Prostate gland (tissue), 2 donors: ENCODE measurements at regions not wholly inside any gene's neighbourhood (a gene's known extent, or its start where the extent isn't known, plus 50 kb on each side); places are given as distances from the start of the nearest gene placed in this dataset.

Experiments
- DNase-seq: peaks from one replicate; pipeline ENCODE4 v3.0.0-alpha.2; 2019; ENCODE audit warnings: low spot score
- H3K27ac ChIP-seq, 2 donors: fragments of 200-600 bp; sonication (generic); 2 replicates each; pipeline ENCODE4 v1.5.1; 2017 to 2019
- H3K27me3 ChIP-seq: fragments of 200-600 bp; sonication (generic); replicated peaks from 2 replicates; pipeline ENCODE4 v1.5.1; 2019; ENCODE audit not compliant: insufficient read depth
- H3K36me3 ChIP-seq, 2 donors: fragments of 200-600 bp; sonication (generic); 1 replicate in 1 of 2; 2 replicates in 1 of 2; pipeline versions ENCODE4 v1.5.1 to v1.8.1; 2017 to 2019
- H3K4me1 ChIP-seq: fragments of 200-600 bp; sonication (generic); replicated peaks from 2 replicates; pipeline ENCODE4 v1.5.1; 2019
- H3K4me3 ChIP-seq, 2 donors: fragments of 200-600 bp; sonication (generic); 2 replicates each; pipeline ENCODE4 v1.5.1; 2017 to 2019
- H3K9me3 ChIP-seq: fragments of 200-600 bp; sonication (generic); 2 replicates; pipeline ENCODE4 v1.5.1; 2017
- POLR2A ChIP-seq: fragments of 450-650 bp; IDR thresholded peaks from one replicate; pipeline ENCODE4 v1.6.1; 2016; ENCODE audit warnings: antibody characterized with exemption, mild to moderate bottlenecking
- POLR2AphosphoS5 ChIP-seq: sonication (generic); formaldehyde crosslinking; IDR thresholded peaks from one replicate; pipeline ENCODE4 v1.6.1; 2017; ENCODE audit warnings: antibody characterized with exemption
- WGBS: methylation state at CpG from one replicate; pipeline ENCODE4 v1.1.5; 2018; 5-methylcytosine and 5-hydroxymethylcytosine counted together
- intact Hi-C: fragments of 100-400 bp; cut with DNase I; formaldehyde crosslinking; loops from one replicate; pipeline ENCODE4 v1.14.2; 2022
- TF ChIP-seq, protein P1 (sequence below), 4 experiments: fragments of 200-600 bp in 2 of 4; fragments of 450-650 bp in 2 of 4; sonication (generic) in 2 of 4; IDR thresholded peaks; 1 replicate in 3 of 4; 2 replicates in 1 of 4; pipeline ENCODE4 v1.5.1; 2016 to 2019; ENCODE audit warnings: antibody characterized with exemption in 4 of 4, mild to moderate bottlenecking in 2 of 4, moderate library complexity in 2 of 4

DNA sequence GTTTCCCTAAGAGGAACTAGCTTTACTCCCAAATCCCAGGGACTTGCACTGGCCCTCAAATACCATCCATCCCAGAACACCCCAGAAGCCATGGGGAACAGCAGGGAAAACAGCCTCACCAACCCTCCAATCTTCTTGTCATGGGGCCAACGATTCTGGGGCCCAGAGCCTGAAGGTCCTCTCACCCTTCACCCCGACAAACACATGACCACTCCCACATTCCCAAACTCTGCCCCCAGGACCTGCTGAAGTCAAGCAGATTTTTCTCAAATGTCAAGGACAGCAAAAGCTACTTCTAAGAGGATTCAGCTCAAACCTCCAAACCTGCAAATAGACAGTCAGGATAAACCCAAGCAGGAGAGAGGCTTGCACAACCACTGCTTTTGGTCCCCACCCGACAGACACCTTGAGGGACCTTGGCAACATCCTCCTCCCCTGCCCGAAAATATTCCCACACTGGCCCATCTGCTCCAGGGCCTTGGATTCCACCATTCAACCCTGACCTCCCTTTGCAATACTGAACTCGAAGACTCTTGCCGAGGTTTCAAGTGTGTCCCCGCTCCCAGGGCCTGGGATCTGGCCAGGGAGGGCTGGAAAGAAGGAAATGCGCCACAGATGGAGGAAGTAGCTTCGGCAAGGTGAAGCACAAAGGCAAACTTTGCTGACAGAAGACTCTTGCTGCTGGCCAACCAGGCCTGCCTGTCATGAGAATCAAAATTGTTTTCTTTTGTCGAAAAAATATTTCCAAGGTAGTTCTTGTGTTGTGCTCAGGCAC lies 143.3 kb downstream of the ZFP36L2 start:
- Histone ChIP-seq H3K4me1 (peaks cover 8% of the 10 kb centered on the region), H3K4me3 (no peak overlapping the region)
- intact Hi-C loops: loop anchor here (5.0 kb wide), 1 partner anchor 34 kb away; no protein-coding TSS in a partner anchor

DNA sequence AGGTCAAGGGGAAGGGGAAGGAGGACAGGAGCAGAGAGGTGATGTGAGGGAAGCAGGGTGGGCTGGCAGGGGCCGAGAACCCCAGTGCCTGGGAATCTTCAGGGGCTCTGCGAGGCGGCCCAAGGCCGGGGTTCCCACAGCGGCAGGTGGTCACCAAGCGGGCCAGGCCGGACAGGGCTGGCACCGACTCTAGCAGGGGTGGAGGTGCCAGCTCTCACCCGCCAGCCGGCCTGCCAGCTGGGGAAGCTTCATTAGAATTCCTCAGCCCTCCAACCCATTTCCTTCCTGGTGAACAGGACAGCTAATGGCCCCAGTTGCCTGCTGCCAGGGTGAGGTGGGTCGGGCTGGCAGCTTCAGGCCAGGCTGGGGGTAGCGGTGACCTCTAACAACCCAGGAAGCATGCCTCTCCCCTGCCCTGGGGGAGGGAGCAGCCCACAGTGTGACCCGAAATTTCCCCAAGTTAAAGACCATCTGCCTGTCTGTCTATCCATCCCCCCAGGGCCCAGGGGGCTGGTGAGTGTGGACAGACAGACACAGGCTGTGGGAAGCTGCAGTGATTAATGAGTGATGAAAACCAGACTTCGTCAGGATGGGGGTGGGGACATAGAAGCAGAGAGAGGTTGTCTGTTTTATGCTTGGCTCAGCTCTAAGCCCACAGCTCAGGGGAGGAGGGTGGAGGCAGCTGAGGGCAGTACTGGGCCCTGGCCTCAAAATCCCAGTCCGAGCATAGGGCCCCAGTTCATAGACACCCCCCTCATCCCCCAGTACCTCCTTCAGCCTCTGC lies 144.1 kb downstream of the ZFP36L2 start:
- intact Hi-C loops: loop anchor here (5.0 kb wide), 1 partner anchor 35 kb away; no protein-coding TSS in a partner anchor

More for the DNA sequence above, 143.3 kb downstream of the ZFP36L2 start:
- Histone ChIP-seq H3K9me3 (no peaks in the 10 kb centered on the region), H3K27me3 (no peaks in the 10 kb centered on the region), H3K36me3 (no peaks in the 10 kb centered on the region), H3K27ac (peak overlapping the region; percentile 71 to 79)
- DNase-seq: no peak
- 37% methylated on average over 10 of the region's 10 CpGs for WGBS
- TF ChIP-seq POLR2A (no peak), POLR2AphosphoS5 (no peak)
- TF ChIP-seq, protein P1, sequence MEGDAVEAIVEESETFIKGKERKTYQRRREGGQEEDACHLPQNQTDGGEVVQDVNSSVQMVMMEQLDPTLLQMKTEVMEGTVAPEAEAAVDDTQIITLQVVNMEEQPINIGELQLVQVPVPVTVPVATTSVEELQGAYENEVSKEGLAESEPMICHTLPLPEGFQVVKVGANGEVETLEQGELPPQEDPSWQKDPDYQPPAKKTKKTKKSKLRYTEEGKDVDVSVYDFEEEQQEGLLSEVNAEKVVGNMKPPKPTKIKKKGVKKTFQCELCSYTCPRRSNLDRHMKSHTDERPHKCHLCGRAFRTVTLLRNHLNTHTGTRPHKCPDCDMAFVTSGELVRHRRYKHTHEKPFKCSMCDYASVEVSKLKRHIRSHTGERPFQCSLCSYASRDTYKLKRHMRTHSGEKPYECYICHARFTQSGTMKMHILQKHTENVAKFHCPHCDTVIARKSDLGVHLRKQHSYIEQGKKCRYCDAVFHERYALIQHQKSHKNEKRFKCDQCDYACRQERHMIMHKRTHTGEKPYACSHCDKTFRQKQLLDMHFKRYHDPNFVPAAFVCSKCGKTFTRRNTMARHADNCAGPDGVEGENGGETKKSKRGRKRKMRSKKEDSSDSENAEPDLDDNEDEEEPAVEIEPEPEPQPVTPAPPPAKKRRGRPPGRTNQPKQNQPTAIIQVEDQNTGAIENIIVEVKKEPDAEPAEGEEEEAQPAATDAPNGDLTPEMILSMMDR (IDR thresholded peaks at IDR 0.05): no peak

DNA sequence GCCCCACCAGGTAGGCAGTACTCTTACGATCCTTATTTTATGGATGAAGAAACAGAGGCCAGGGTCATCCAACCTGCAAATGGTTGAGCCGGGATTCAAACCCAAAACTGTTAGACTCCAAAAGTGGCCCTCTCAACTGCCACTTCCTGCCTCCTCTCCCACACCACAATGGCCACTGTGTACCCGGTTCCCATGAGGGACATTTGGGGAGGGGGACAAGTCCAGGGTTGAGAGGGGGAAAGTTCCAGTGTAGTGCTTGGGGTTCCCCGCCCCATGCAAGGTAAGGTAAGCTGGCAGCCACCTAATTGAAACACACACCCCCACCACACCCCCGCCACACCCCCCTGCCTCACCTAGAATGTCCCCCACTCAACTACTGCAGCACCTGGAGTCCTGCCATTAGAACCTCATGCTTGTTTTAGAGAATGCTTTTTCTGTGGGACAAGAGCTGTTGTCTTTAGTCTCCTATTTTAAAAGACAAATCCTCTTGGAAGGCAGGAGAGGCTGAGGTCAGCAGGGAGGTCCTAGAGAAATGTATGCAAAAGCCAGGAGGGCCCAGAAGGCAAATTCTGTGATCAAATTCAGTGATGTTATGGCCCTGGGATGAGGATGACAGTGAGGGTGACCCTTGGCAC lies 145.2 kb downstream of the ZFP36L2 start:
- H3K4me1 ChIP-seq: peaks cover 8% of the 10 kb centered on the region
- no peaks in the 10 kb centered on the region for H3K9me3 ChIP-seq
- intact Hi-C loops: loop anchor here (5.0 kb wide), 1 partner anchor 36 kb away; no protein-coding TSS in a partner anchor
- WGBS: 90% methylated on average over 5 of the region's 5 CpGs
- H3K27ac ChIP-seq: no peak overlapping the region
- no peak for DNase-seq
- no peaks in the 10 kb centered on the region for H3K36me3 ChIP-seq
- no peak for TF ChIP-seq POLR2A
- TF ChIP-seq, protein P1 (IDR thresholded peaks at IDR 0.05): no peak
- TF ChIP-seq POLR2AphosphoS5: no peak
- H3K27me3 ChIP-seq: no peaks in the 10 kb centered on the region
- no peak overlapping the region for H3K4me3 ChIP-seq

More for the DNA sequence above, 144.1 kb downstream of the ZFP36L2 start:
- 79% methylated on average over 14 of the region's 15 CpGs for WGBS
- H3K9me3 ChIP-seq: no peaks in the 10 kb centered on the region
- peak overlapping the region; percentile 71 to 79 for H3K27ac ChIP-seq
- H3K36me3 ChIP-seq: no peaks in the 10 kb centered on the region
- DNase-seq: no peak
- H3K27me3 ChIP-seq: no peaks in the 10 kb centered on the region
- TF ChIP-seq POLR2A (no peak), POLR2AphosphoS5 (no peak)
- TF ChIP-seq, protein P1 (IDR thresholded peaks at IDR 0.05): no peak
- no peak overlapping the region for H3K4me3 ChIP-seq
- peaks cover 8% of the 10 kb centered on the region for H3K4me1 ChIP-seq

DNA sequence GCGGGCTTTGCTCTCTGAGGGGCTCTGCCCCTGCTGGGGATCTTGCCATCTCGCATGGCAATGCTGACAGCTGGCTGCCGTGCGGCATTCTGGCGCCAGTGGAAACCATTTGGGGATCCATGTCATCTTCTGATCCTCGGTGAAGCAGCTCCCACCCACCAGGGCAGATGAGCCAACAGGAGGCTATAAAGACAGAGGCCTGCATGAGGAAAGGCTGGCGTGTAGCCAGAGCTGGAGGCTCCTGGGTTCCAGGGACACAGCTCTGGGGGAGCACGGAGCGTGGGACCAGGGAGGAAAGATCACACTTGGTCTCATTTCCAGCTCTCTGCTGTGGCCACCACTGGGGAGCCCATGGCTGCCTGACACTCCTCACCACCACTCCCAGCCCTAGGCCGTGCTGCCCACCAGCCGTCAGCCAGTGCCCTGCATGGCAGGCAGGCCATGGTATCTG lies 145.8 kb downstream of the ZFP36L2 start:
- Histone ChIP-seq H3K27ac (no peak overlapping the region), H3K36me3 (no peaks in the 10 kb centered on the region), H3K9me3 (no peaks in the 10 kb centered on the region), H3K4me3 (no peak overlapping the region), H3K4me1 (peaks cover 8% of the 10 kb centered on the region), H3K27me3 (no peaks in the 10 kb centered on the region)
- intact Hi-C loops: loop anchor here (5.0 kb wide), 1 partner anchor 37 kb away; no protein-coding TSS in a partner anchor
- 92% methylated on average over 11 of the region's 11 CpGs for WGBS
- DNase-seq: no peak
- TF ChIP-seq, protein P1 (IDR thresholded peaks at IDR 0.05): no peak
- TF ChIP-seq POLR2AphosphoS5 (no peak), POLR2A (no peak)
